Jurkat, Clone E6-1 (cell line): ENCODE measurements at regions not wholly inside any gene's neighbourhood (a gene's known extent, or its start where the extent isn't known, plus 50 kb on each side); places are given as distances from the start of the nearest gene placed in this dataset.
"Not testable (repeated sequence)": the region's sequence is repeated elsewhere in the genome, so short reads cannot be mapped to it uniquely, and the experiment has no call there.

Experiments used
- DNase-seq: peaks from one replicate; pipeline ENCODE4 v3.0.0-alpha.2; 2011; ENCODE audit warnings: low read depth, low spot score
- H3K4me3 ChIP-seq: 2 replicates; pipeline ENCODE4 v1.5.1; 2011; ENCODE audit warnings: mild to moderate bottlenecking, low read length, control low read depth, moderate library complexity

- DNase-seq = no peak
- no peak overlapping the region for H3K4me3 ChIP-seq
Measured at GRCh38 chr4:85092943-85093342, 126.5 kb upstream of the WDFY3 start.

- no peak overlapping the region for H3K4me3 ChIP-seq
- DNase-seq = no peak
Measured at GRCh38 chr4:85094735-85095134, 128.2 kb upstream of the WDFY3 start.

- H3K4me3 ChIP-seq = no peak overlapping the region
- DNase-seq = no peak
Measured at GRCh38 chr4:85102606-85103005, 136.1 kb upstream of the WDFY3 start.

- DNase-seq = no peak
- no peak overlapping the region for H3K4me3 ChIP-seq
Measured at GRCh38 chr4:85106166-85106565, 139.7 kb upstream of the WDFY3 start.

- no peak overlapping the region for H3K4me3 ChIP-seq
- DNase-seq = no peak
Measured at GRCh38 chr4:85106805-85107336, 140.4 kb upstream of the WDFY3 start.

- H3K4me3 ChIP-seq = no peak overlapping the region
Measured at GRCh38 chr4:85107553-85107952, 141.1 kb upstream of the WDFY3 start.

GRCh38 chr4:85113706-85114105 is 147.2 kb upstream of the WDFY3 start:
- no peak overlapping the region for H3K4me3 ChIP-seq
- DNase-seq = no peak

More at GRCh38 chr4:85107553-85107952, 141.1 kb upstream of the WDFY3 start:
- no peak for DNase-seq

- no peak for DNase-seq
- H3K4me3 ChIP-seq = no peak overlapping the region
Measured at GRCh38 chr4:85114526-85114925, 148.0 kb upstream of the WDFY3 start.

- no peak for DNase-seq
- no peak overlapping the region for H3K4me3 ChIP-seq
Measured at GRCh38 chr4:85116008-85116407, 149.5 kb upstream of the WDFY3 start.

- no peak overlapping the region for H3K4me3 ChIP-seq
Measured at GRCh38 chr4:85125688-85126087, 159.2 kb upstream of the WDFY3 start.

GRCh38 chr4:85126991-85127591 is 160.6 kb upstream of the WDFY3 start:
- no peak for DNase-seq
- H3K4me3 ChIP-seq = no peak overlapping the region

More at GRCh38 chr4:85125688-85126087, 159.2 kb upstream of the WDFY3 start:
- DNase-seq = no peak

- no peak overlapping the region for H3K4me3 ChIP-seq
- peak; percentile 11 for DNase-seq
Measured at GRCh38 chr4:85127653-85128052, 161.2 kb upstream of the WDFY3 start.

- H3K4me3 ChIP-seq = no peak overlapping the region
Measured at GRCh38 chr4:85128246-85129204, 162.0 kb upstream of the WDFY3 start.

GRCh38 chr4:85129354-85130125 is 163.1 kb upstream of the WDFY3 start:
- H3K4me3 ChIP-seq, DNase-seq: not testable (repeated sequence)

More at GRCh38 chr4:85128246-85129204, 162.0 kb upstream of the WDFY3 start:
- no peak for DNase-seq

GRCh38 chr4:85132117-85132516 is 165.6 kb upstream of the WDFY3 start:
- no peak for DNase-seq
- no peak overlapping the region for H3K4me3 ChIP-seq

GRCh38 chr4:85132570-85132969 is 166.1 kb upstream of the WDFY3 start:
- DNase-seq = no peak
- H3K4me3 ChIP-seq = no peak overlapping the region

- not testable (repeated sequence) for DNase-seq
Measured at GRCh38 chr4:85139749-85140148, 173.3 kb upstream of the WDFY3 start.

GRCh38 chr4:85142451-85142850 is 176.0 kb upstream of the WDFY3 start:
- H3K4me3 ChIP-seq = no peak overlapping the region
- DNase-seq = no peak

More at GRCh38 chr4:85139749-85140148, 173.3 kb upstream of the WDFY3 start:
- not testable (repeated sequence) for H3K4me3 ChIP-seq

- peak; percentile 32 for DNase-seq
- H3K4me3 ChIP-seq = no peak overlapping the region
Measured at GRCh38 chr4:85147481-85148076, 181.1 kb upstream of the WDFY3 start.
